T-helper 1 cell treated with Interleukin-12 subunit alpha and Interleukin-12 subunit beta and Interleukin-4 antibody, amounts not matched to agents 30 ng/mL and 1 ng/mL, for 36 hours (primary cell): ENCODE measurements at regions not wholly inside any gene's neighbourhood (a gene's known extent, or its start where the extent isn't known, plus 50 kb on each side); places are given as distances from the start of the nearest gene placed in this dataset.
"Not testable (repeated sequence)": the region's sequence is repeated elsewhere in the genome, so short reads cannot be mapped to it uniquely, and the experiment has no call there.

Source experiments
- intact Hi-C: fragments of 100-400 bp; cut with micrococcal nuclease; formaldehyde crosslinking; loops from one replicate; pipeline ENCODE4 v1.15.1; 2024

DNA sequence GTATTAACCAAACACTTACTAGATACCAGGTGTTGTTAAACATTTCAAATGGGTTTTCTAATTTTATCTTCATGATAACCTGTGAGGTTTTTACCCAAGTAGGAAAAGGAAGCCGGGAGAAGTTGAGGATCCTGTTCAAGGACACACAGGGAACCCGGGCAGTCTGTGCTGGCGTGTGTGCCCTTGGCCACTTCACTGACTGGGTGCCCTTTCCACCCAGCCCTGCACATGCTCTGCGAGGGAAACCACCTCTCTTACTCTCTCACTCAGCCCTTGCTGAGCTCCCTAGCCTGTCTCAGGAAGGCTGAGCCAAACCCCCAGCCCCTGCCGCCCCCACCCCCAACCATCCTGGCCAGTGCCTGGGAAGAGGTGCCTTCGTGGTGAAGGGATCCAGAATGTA lies 51.8 kb downstream of the TEX44 start:
- intact Hi-C loops: no loop called here

DNA sequence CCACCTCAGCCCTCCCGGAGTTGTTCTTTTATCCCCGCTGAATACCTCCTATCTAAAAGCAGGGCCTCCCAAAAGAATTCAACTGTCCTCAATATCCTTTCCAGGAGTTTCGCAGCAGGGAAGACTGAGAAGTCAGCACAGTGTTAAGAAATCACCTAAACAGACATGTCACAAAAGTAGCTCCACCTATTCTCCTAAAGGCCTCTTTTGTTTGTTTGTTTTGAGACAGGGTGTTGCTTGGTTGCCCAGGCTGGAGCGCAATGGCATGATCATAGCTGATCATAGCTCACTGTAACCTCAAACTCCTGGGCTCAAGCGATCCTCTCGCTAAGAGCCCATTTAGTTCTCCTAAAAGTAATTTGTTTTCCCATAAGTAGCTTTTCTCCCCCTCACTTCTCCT lies 53.8 kb downstream of the TEX44 start:
- intact Hi-C loops: no loop called here

DNA sequence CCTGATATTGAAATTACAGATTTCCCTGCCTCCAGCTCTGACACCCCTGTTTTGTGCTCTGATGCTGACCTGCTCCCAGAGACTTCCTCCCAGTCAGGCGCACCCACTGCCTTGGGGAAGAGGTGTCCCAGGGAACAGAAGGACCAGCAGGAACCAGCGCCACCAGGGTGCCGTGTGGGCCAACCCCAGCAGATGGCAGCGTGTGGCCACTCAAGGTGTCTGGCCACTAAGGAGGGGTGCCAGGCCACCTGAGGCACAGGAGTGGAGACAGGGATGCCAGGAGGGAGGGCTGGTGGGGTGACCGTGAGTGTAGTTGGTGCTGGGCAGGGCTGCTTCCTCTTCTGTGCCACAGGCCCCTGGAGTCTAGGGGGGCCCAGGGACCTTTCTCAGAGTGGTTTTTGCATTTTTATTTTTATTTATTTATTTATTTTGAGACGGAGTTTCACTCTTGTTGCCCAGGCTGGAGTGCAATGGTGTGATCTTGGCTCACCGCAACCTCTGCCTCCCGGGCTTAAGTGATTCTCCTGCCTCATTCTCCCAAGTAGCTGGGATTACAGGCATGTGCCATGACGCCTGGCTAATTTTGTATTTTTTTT lies 56.0 kb downstream of the TEX44 start:
- intact Hi-C loops: loop anchor here (1.0 kb wide), 3 partner anchors 29 to 67 kb away; no protein-coding TSS in a partner anchor

DNA sequence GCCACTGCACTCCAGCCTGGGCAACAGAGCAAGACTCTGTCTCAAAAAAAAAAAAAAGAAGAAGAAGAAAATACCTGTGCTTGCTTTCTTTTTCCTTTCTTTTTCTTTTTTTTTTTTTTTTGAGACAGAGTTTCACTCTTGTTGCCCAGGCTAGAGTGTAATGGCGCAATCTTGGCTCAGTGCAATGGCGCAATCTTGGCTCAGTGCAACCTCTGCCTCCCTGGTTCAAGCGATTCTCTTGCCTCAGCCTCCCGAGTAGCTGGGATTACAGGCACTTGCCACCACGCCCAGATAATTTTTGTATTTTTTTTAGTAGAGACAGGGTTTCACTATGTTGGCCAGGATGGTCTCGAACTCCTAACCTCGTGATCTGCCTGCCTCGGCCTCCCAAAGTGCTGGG lies 56.8 kb upstream of the PTMA start:
- intact Hi-C loops: not testable (repeated sequence)

DNA sequence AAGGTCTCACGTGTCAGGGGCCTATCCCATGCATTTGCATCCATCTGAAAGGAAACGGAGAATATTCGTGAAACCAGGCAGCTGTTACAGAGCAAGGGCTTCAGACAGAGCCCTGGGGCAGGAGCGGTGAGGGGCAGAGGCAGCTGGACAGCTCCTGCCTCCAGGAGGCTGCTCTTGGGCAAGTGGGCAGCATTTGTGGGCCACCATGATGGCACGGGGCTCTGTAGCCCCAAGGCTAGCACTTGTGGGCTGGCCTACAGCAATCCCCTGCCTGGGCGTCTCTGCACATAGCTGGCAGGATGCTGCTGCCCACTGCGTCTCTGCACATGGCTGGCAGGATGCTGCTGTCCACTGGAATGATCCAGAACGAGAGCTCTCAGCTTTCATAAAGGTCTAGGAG lies 52.8 kb upstream of the PTMA start:
- intact Hi-C loops: no loop called here

DNA sequence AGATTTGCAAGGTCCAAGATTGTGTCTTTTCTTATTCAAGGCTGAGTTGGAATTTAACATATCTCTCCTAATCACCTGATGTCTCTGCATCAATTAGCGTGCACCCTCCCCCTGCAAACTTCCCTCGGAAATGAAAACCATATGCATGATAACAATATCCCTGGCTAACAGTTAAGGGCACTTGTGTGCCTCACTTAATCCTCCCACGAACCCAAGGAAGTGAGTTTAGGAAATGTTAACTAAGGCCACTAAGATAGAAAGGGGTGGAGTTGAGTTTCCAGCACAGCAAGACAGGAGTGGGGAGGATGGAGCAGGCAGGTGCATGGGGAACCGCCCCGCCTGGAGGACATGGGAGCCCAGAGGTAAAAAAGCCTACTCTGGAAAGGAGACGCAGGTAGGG lies 52.4 kb upstream of the PTMA start:
- intact Hi-C loops: no loop called here
